ENCODE measurements at regions not wholly inside any gene's neighbourhood (a gene's known extent, or its start where the extent isn't known, plus 50 kb on each side); places are given as distances from the start of the nearest gene placed in this dataset.

GRCh38 chr2:52456561-52457377 is 1310.8 kb upstream of the CHAC2 start:
- TF ChIP-seq PAX5 (IDR thresholded peaks at IDR 0.05; ENCODE audit: insufficient read depth, low read length, severe bottlenecking) = no peak
- no peak for TF ChIP-seq POLR2A (IDR thresholded peaks at IDR 0.05; ENCODE audit: low read depth, low read length)
- no peak for TF ChIP-seq POLR2AphosphoS5 (IDR thresholded peaks at IDR 0.05; ENCODE audit: low read depth, low read length)

All from GM12891 (cell line).